SK-N-SH (cell line): ENCODE measurements at regions not wholly inside any gene's neighbourhood (a gene's known extent, or its start where the extent isn't known, plus 50 kb on each side); places are given as distances from the start of the nearest gene placed in this dataset.

Experiments used
- CTCF ChIA-PET: fragments of 300-600, 350-600 bp; formaldehyde crosslinking; extraction: SDS; loops from one replicate; lab custom pipeline; 2021; lab: Yijun Ruan, JAX
- POLR2A ChIA-PET: fragments of 350-600 bp; sonication (Branson Sonifier 250); formaldehyde crosslinking; extraction: SDS; loops from one replicate; lab custom pipeline; 2020; ENCODE audit warnings: antibody characterized with exemption, inconsistent platforms; lab: Yijun Ruan, JAX
- DNase-seq: peaks from one replicate; pipeline ENCODE4 v3.0.0; 2012
- H2AFZ ChIP-seq: fragments of 200-600 bp; sonication (generic); 2 replicates; pipeline ENCODE4 v1.8.1; 2016; ENCODE audit warnings: antibody characterized with exemption, mild to moderate bottlenecking, low read depth
- H3F3A ChIP-seq: fragments of 200-600 bp; sonication (generic); replicated peaks from 2 replicates; pipeline ENCODE3; 2016; ENCODE audit warnings: antibody characterized with exemption, mild to moderate bottlenecking; ENCODE audit not compliant: insufficient read depth
- H3K27ac ChIP-seq, 2 experiments: fragments of 200-500 bp in 1 of 2; fragments of 200-600 bp in 1 of 2; sonication (Bioruptor generic) in 1 of 2; sonication (generic), shearing (Covaris generic) in 1 of 2; 2 replicates each; pipeline versions ENCODE4 v1.5.1 to v1.6.1; 2014 to 2016; ENCODE audit warnings: low read depth in 2 of 2, inconsistent platforms in 1 of 2, low read length in 1 of 2, mild to moderate bottlenecking in 1 of 2, mixed read lengths in 1 of 2
- H3K27me3 ChIP-seq: fragments of 200-600 bp; sonication (generic), shearing (Covaris generic); 2 replicates; pipeline ENCODE4 v1.6.1; 2016; ENCODE audit warnings: mixed run types; ENCODE audit not compliant: insufficient read depth
- H3K36me3 ChIP-seq, 2 experiments: fragments of 200-500 bp in 1 of 2; fragments of 200-600 bp in 1 of 2; sonication (Bioruptor generic) in 1 of 2; sonication (generic) in 1 of 2; replicated peaks in 1 of 2; 2 replicates each; pipeline versions ENCODE3 to v1.5.1; 2014 to 2016; ENCODE audit warnings: low read length in 1 of 2, mild to moderate bottlenecking in 1 of 2; ENCODE audit not compliant: insufficient read depth in 2 of 2, control insufficient read depth in 1 of 2
- H3K4me1 ChIP-seq, 2 experiments: fragments of 200-500 bp in 1 of 2; fragments of 200-600 bp in 1 of 2; sonication (Bioruptor generic) in 1 of 2; sonication (generic), shearing (Covaris generic) in 1 of 2; 2 replicates each; pipeline versions ENCODE4 v1.5.1 to v1.6.1; 2014 to 2016; ENCODE audit warnings: low read depth in 1 of 2, low read length in 1 of 2, mixed run types in 1 of 2; ENCODE audit not compliant: insufficient read depth in 2 of 2, control insufficient read depth in 1 of 2
- H3K4me2 ChIP-seq: fragments of 200-600 bp; sonication (generic), shearing (Covaris generic); 2 replicates; pipeline ENCODE4 v1.6.1; 2017; ENCODE audit warnings: mixed run types
- H3K4me3 ChIP-seq, 2 experiments: fragments of 200-500 bp in 1 of 2; fragments of 200-600 bp in 1 of 2; sonication (Bioruptor generic) in 1 of 2; sonication (generic), shearing (Covaris generic) in 1 of 2; 2 replicates each; pipeline versions ENCODE4 v1.5.1 to v1.8.1; 2014 to 2016; ENCODE audit warnings: low read depth in 2 of 2, inconsistent platforms in 1 of 2, low read length in 1 of 2, mild to moderate bottlenecking in 1 of 2, mixed read lengths in 1 of 2, moderate library complexity in 1 of 2
- H3K79me2 ChIP-seq: fragments of 200-600 bp; sonication (generic); 2 replicates; pipeline ENCODE4 v1.8.1; 2017; ENCODE audit warnings: mild to moderate bottlenecking; ENCODE audit not compliant: insufficient read depth
- H3K9ac ChIP-seq: fragments of 200-600 bp; sonication (generic); 2 replicates; pipeline ENCODE4 v1.6.1; 2017; ENCODE audit warnings: mixed run types
- H3K9me2 ChIP-seq: fragments of 200-600 bp; sonication (generic); 2 replicates; pipeline ENCODE4 v1.6.1; 2017; ENCODE audit warnings: mixed run types
- H3K9me3 ChIP-seq: fragments of 200-600 bp; sonication (generic); 2 replicates; pipeline ENCODE4 v1.6.1; 2017; ENCODE audit warnings: mixed run types, mild to moderate bottlenecking, moderate library complexity
- H4K20me1 ChIP-seq: fragments of 200-600 bp; sonication (generic); 2 replicates; pipeline ENCODE4 v1.6.1; 2017; ENCODE audit warnings: mild to moderate bottlenecking, mixed run types; ENCODE audit not compliant: insufficient read depth
- CTCF ChIP-seq: fragments of 200-600 bp; sonication (generic); IDR thresholded peaks from 2 replicates; pipeline ENCODE4 v1.6.1; 2017; ENCODE audit warnings: antibody characterized with exemption, mild to moderate bottlenecking, moderate library complexity
- ELF1 ChIP-seq: IDR thresholded peaks from 2 replicates; pipeline ENCODE4 v1.4.0; 2012
- EZH2phosphoT487 ChIP-seq: fragments of 200-600 bp; sonication (generic); IDR thresholded peaks from 2 replicates; pipeline ENCODE4 v1.6.1; 2017; ENCODE audit warnings: low read depth, mixed run types, mild to moderate bottlenecking, antibody characterized with exemption, moderate library complexity, borderline replicate concordance
- FOSL2 ChIP-seq: IDR thresholded peaks from 2 replicates; pipeline ENCODE4 v1.4.0; 2012; ENCODE audit warnings: low read depth, mild to moderate bottlenecking, moderate library complexity, borderline replicate concordance
- FOXJ3 ChIP-seq: sonication (generic); formaldehyde crosslinking; IDR thresholded peaks from 2 replicates; pipeline ENCODE4 v1.5.1; 2020; ENCODE audit warnings: mild to moderate bottlenecking, missing genetic modification reagents
- GABPA ChIP-seq: IDR thresholded peaks from 2 replicates; pipeline ENCODE4 v1.4.0; 2012; ENCODE audit warnings: low read depth, mild to moderate bottlenecking
- MAX ChIP-seq: IDR thresholded peaks from 2 replicates; pipeline ENCODE4 v1.4.0; 2012; ENCODE audit warnings: low read depth
- PBX3 ChIP-seq: IDR thresholded peaks from 2 replicates; pipeline ENCODE4; 2012
- RAD21 ChIP-seq: IDR thresholded peaks from 2 replicates; pipeline ENCODE4 v1.6.1; 2012; ENCODE audit warnings: mild to moderate bottlenecking, low read length
- REST ChIP-seq: IDR thresholded peaks from 2 replicates; pipeline ENCODE4 v1.6.1; 2012; ENCODE audit warnings: mild to moderate bottlenecking, low read depth, low read length, moderate library complexity
- RFX5 ChIP-seq: IDR thresholded peaks from 2 replicates; pipeline ENCODE4 v1.6.1; 2012; ENCODE audit warnings: mild to moderate bottlenecking, improper control_type of control experiment, low read length
- TEAD4 ChIP-seq: IDR thresholded peaks from 2 replicates; pipeline ENCODE4 v1.4.0; 2012; ENCODE audit warnings: mild to moderate bottlenecking, borderline replicate concordance; ENCODE audit not compliant: insufficient read depth
- USF2 ChIP-seq: fragments of 150-350 bp; IDR thresholded peaks from 2 replicates; pipeline ENCODE4 v1.6.1; 2017; ENCODE audit warnings: antibody characterized with exemption, low read length, low read depth, borderline replicate concordance
- WGBS: methylation state at CpG from one replicate; pipeline ENCODE4 v1.1.6; 2017; ENCODE audit warnings: low lambda C conversion rate; 5-methylcytosine and 5-hydroxymethylcytosine counted together
- TF ChIP-seq, protein P1 (sequence below): IDR thresholded peaks from 2 replicates; pipeline ENCODE4 v1.4.0; 2012; ENCODE audit warnings: low read depth, borderline replicate concordance
- TF ChIP-seq, protein P2 (sequence below): IDR thresholded peaks from 2 replicates; pipeline ENCODE4 v1.4.0; 2012; ENCODE audit warnings: low read depth, borderline replicate concordance

DNA sequence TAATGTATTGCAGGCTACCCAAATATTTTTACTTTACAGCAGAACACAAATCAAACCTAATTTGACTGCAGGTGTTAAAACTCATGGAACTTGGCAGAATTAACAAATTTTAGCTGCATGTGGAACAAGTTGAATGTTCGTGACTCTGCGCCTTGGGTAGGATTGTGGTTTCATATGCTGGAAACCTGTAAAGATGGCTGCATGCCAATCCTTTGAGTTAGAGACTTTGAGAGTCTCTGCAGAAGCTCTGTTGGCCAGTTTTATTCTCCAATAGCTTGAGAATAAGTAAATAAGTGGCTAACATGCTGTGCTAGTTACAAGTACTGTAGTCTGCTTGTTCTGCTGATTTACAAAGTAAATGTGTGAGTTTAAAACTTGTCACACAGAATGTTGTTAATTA, 77.8 kb downstream of the PDE6H start (continued):
- TF ChIP-seq USF2 (no peak), RAD21 (no peak), FOXJ3 (no peak), FOSL2 (no peak), EZH2phosphoT487 (no peak), CTCF (no peak), TEAD4 (no peak), ELF1 (no peak), RFX5 (no peak)

GRCh38 chr12:15052691-15053090, 79.8 kb downstream of the PDE6H start:
- H3K9me3 ChIP-seq = no peaks in the 10 kb centered on the region
- POLR2A ChIA-PET = no interaction called here
- H3K79me2 ChIP-seq = no peaks in the 10 kb centered on the region
- no peak for DNase-seq
- H3K36me3 ChIP-seq = no peaks in the 10 kb centered on the region
- no peak overlapping the region for H3K9ac ChIP-seq
- no peak overlapping the region for H3K27ac ChIP-seq
- no peak for TF ChIP-seq PBX3
- TF ChIP-seq, protein P1, sequence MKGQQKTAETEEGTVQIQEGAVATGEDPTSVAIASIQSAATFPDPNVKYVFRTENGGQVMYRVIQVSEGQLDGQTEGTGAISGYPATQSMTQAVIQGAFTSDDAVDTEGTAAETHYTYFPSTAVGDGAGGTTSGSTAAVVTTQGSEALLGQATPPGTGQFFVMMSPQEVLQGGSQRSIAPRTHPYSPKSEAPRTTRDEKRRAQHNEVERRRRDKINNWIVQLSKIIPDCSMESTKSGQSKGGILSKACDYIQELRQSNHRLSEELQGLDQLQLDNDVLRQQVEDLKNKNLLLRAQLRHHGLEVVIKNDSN = no peak
- TF ChIP-seq GABPA = no peak
- no peak overlapping the region for H3K4me3 ChIP-seq
- peaks cover 6% of the 10 kb centered on the region; the same call in 1 of the 2 replicates for H3K27me3 ChIP-seq
- H3K4me2 ChIP-seq = no peak overlapping the region
- H3K4me1 ChIP-seq = no peaks in the 10 kb centered on the region
- WGBS = 4% methylated on average over 2 of the region's 2 CpGs
- no peak overlapping the region for H2AFZ ChIP-seq
- no peaks in the 10 kb centered on the region for H3F3A ChIP-seq
- H3K9me2 ChIP-seq = no peaks in the 10 kb centered on the region
- no peaks in the 10 kb centered on the region for H4K20me1 ChIP-seq
- CTCF ChIA-PET = no interaction called here

GRCh38 chr12:15056218-15056617, 83.4 kb downstream of the PDE6H start:
- Histone ChIP-seq H3K4me1 (no peaks in the 10 kb centered on the region), H3K4me3 (no peak overlapping the region), H3K9me2 (no peaks in the 10 kb centered on the region), H4K20me1 (no peaks in the 10 kb centered on the region), H3K36me3 (no peaks in the 10 kb centered on the region), H3K79me2 (no peaks in the 10 kb centered on the region), H3K9me3 (no peaks in the 10 kb centered on the region), H3K27me3 (peaks cover 6% of the 10 kb centered on the region; the same call in 1 of the 2 replicates), H3K9ac (no peak overlapping the region), H2AFZ (no peak overlapping the region), H3K4me2 (no peak overlapping the region), H3F3A (no peaks in the 10 kb centered on the region), H3K27ac (no peak overlapping the region)
- POLR2A ChIA-PET = no interaction called here
- WGBS = 6% methylated on average over 1 of the region's 1 CpG
- CTCF ChIA-PET = no interaction called here
- DNase-seq = no peak
- TF ChIP-seq REST (no peak), RAD21 (no peak), MAX (no peak), FOXJ3 (no peak)
- TF ChIP-seq, protein P2, sequence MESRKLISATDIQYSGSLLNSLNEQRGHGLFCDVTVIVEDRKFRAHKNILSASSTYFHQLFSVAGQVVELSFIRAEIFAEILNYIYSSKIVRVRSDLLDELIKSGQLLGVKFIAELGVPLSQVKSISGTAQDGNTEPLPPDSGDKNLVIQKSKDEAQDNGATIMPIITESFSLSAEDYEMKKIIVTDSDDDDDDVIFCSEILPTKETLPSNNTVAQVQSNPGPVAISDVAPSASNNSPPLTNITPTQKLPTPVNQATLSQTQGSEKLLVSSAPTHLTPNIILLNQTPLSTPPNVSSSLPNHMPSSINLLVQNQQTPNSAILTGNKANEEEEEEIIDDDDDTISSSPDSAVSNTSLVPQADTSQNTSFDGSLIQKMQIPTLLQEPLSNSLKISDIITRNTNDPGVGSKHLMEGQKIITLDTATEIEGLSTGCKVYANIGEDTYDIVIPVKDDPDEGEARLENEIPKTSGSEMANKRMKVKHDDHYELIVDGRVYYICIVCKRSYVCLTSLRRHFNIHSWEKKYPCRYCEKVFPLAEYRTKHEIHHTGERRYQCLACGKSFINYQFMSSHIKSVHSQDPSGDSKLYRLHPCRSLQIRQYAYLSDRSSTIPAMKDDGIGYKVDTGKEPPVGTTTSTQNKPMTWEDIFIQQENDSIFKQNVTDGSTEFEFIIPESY = no peak
